H9 (cell line): ENCODE measurements at regions not wholly inside any gene's neighbourhood (a gene's known extent, or its start where the extent isn't known, plus 50 kb on each side); places are given as distances from the start of the nearest gene placed in this dataset.

Source experiments
- DNase-seq: peaks from one replicate; pipeline ENCODE4 v3.0.0-alpha.2; 2017
- H2AFZ ChIP-seq: one replicate; pipeline ENCODE4 v1.6.1; 2013; ENCODE audit warnings: mild to moderate bottlenecking, low read length, control low read depth, moderate library complexity
- H2AK5ac ChIP-seq: 2 replicates; pipeline ENCODE4 v1.6.1; 2013; ENCODE audit warnings: low read length, control low read depth, mixed read lengths; ENCODE audit not compliant: insufficient read length
- H2BK120ac ChIP-seq: one replicate; pipeline ENCODE4 v1.6.1; 2013; ENCODE audit warnings: low read depth, mild to moderate bottlenecking, low read length, control low read depth, inconsistent platforms; ENCODE audit not compliant: poor library complexity, severe bottlenecking
- H2BK12ac ChIP-seq: 2 replicates; pipeline ENCODE4 v1.6.1; 2013; ENCODE audit warnings: low read length, control low read depth, mixed read lengths, low read depth; ENCODE audit not compliant: insufficient read length
- H2BK15ac ChIP-seq: 2 replicates; pipeline ENCODE4 v1.6.1; 2013; ENCODE audit warnings: low read depth, low read length, control low read depth
- H2BK20ac ChIP-seq: one replicate; pipeline ENCODE4 v1.6.1; 2013; ENCODE audit warnings: low read depth, mild to moderate bottlenecking, low read length, control low read depth, inconsistent platforms; ENCODE audit not compliant: poor library complexity, severe bottlenecking
- H2BK5ac ChIP-seq: 2 replicates; pipeline ENCODE4 v1.6.1; 2013; ENCODE audit warnings: low read length, control low read depth, mixed read lengths; ENCODE audit not compliant: insufficient read length
- H3K14ac ChIP-seq: 2 replicates; pipeline ENCODE4 v1.6.1; 2013; ENCODE audit warnings: low read length, control low read depth; ENCODE audit not compliant: insufficient read depth
- H3K18ac ChIP-seq: 2 replicates; pipeline ENCODE4 v1.6.1; 2013; ENCODE audit warnings: low read depth, mild to moderate bottlenecking, mixed read lengths, low read length, control low read depth; ENCODE audit not compliant: insufficient read length
- H3K23ac ChIP-seq: 2 replicates; pipeline ENCODE4 v1.6.1; 2013; ENCODE audit warnings: low read length, control low read depth, mixed read lengths, low read depth; ENCODE audit not compliant: insufficient read length
- H3K23me2 ChIP-seq: 2 replicates; pipeline ENCODE4 v1.6.1; 2013; ENCODE audit warnings: low read depth, mild to moderate bottlenecking, mixed read lengths, low read length, control low read depth; ENCODE audit not compliant: insufficient read length, poor library complexity, severe bottlenecking
- H3K27ac ChIP-seq: 2 replicates; pipeline ENCODE4 v1.5.1; 2013; ENCODE audit warnings: low read length, control low read depth, mixed read lengths, low read depth; ENCODE audit not compliant: insufficient read length
- H3K27me3 ChIP-seq: 2 replicates; pipeline ENCODE4 v1.6.1; 2013; ENCODE audit warnings: low read length, control low read depth, inconsistent platforms; ENCODE audit not compliant: insufficient read depth
- H3K4ac ChIP-seq: 2 replicates; pipeline ENCODE4 v1.6.1; 2013; ENCODE audit warnings: low read depth, mild to moderate bottlenecking, control low read depth, inconsistent platforms, low read length, moderate library complexity
- H3K4me1 ChIP-seq: 2 replicates; pipeline ENCODE4 v1.6.1; 2013; ENCODE audit warnings: low read length, control low read depth, inconsistent platforms; ENCODE audit not compliant: insufficient read depth
- H3K4me2 ChIP-seq: 2 replicates; pipeline ENCODE4 v1.6.1; 2013; ENCODE audit warnings: low read length, control low read depth, mixed read lengths; ENCODE audit not compliant: insufficient read length, insufficient read depth
- H3K56ac ChIP-seq: 2 replicates; pipeline ENCODE4 v1.6.1; 2013; ENCODE audit warnings: low read depth, mild to moderate bottlenecking, mixed read lengths, low read length, control low read depth; ENCODE audit not compliant: insufficient read length
- H3K79me1 ChIP-seq: 2 replicates; pipeline ENCODE4 v1.6.1; 2013; ENCODE audit warnings: low read depth, mild to moderate bottlenecking, moderate library complexity, low read length, control low read depth, inconsistent platforms; ENCODE audit not compliant: insufficient read depth, poor library complexity, severe bottlenecking
- H3K79me2 ChIP-seq: 2 replicates; pipeline ENCODE4 v1.6.1; 2013; ENCODE audit warnings: low read length, control low read depth, inconsistent platforms; ENCODE audit not compliant: insufficient read depth
- H3K9ac ChIP-seq: 2 replicates; pipeline ENCODE4 v1.6.1; 2013; ENCODE audit warnings: low read length, control low read depth, mixed read lengths; ENCODE audit not compliant: insufficient read length; ENCODE audit errors: extremely low read depth
- H3K9me3 ChIP-seq: one replicate; pipeline ENCODE4 v1.6.1; 2013; ENCODE audit warnings: low read depth, low read length, inconsistent platforms; ENCODE audit not compliant: control insufficient read depth
- H3T11ph ChIP-seq: one replicate; pipeline ENCODE4 v1.6.1; 2013; ENCODE audit warnings: mild to moderate bottlenecking, low read length, control low read depth, inconsistent platforms
- H4K20me1 ChIP-seq: one replicate; pipeline ENCODE4 v1.6.1; 2013; ENCODE audit not compliant: control insufficient read depth, insufficient read length, insufficient read depth
- H4K5ac ChIP-seq: 2 replicates; pipeline ENCODE4 v1.6.1; 2013; ENCODE audit warnings: low read depth, mild to moderate bottlenecking, mixed read lengths, low read length, control low read depth; ENCODE audit not compliant: insufficient read length
- H4K8ac ChIP-seq: replicated peaks from 2 replicates; pipeline ENCODE4 v1.6.1; 2013; ENCODE audit warnings: low read length, control low read depth, mixed read lengths, low read depth; ENCODE audit not compliant: insufficient read length
- H4K91ac ChIP-seq: 2 replicates; pipeline ENCODE4 v1.6.1; 2013; ENCODE audit warnings: low read depth, mild to moderate bottlenecking, moderate library complexity, mixed read lengths, low read length, control low read depth; ENCODE audit not compliant: insufficient read length
- H3K27ac Mint-ChIP-seq, 3 experiments: 2 replicates in 2 of 3; 3 replicates in 1 of 3; pipeline ENCODE4 v1.8.0; 2020 to 2021; ENCODE audit warnings: mixed read lengths in 3 of 3, mild to moderate bottlenecking in 1 of 3, moderate library complexity in 1 of 3
- H3K27me3 Mint-ChIP-seq: 2 replicates; pipeline ENCODE4 v1.8.0; 2021; ENCODE audit warnings: low read depth, mild to moderate bottlenecking, moderate library complexity, mixed read lengths
- H3K36me3 Mint-ChIP-seq, 3 experiments: 2 replicates in 2 of 3; 3 replicates in 1 of 3; pipeline ENCODE4 v1.8.0; 2020 to 2021; ENCODE audit warnings: low read depth in 3 of 3, mixed read lengths in 3 of 3; ENCODE audit not compliant: insufficient read depth in 1 of 3
- H3K4me1 Mint-ChIP-seq, 2 experiments: 2 replicates each; pipeline ENCODE4 v1.8.0; 2020; ENCODE audit warnings: mixed read lengths in 2 of 2
- H3K4me3 Mint-ChIP-seq, 2 experiments: 2 replicates in 1 of 2; 3 replicates in 1 of 2; pipeline ENCODE4 v1.8.0; 2020 to 2021; ENCODE audit warnings: mild to moderate bottlenecking in 2 of 2, mixed read lengths in 2 of 2, moderate library complexity in 1 of 2
- H3K9me3 Mint-ChIP-seq, 2 experiments: 2 replicates in 1 of 2; 3 replicates in 1 of 2; pipeline ENCODE4 v1.8.0; 2020; ENCODE audit warnings: mild to moderate bottlenecking in 2 of 2, mixed read lengths in 2 of 2, moderate library complexity in 1 of 2
- WGBS: extraction: QIAGEN DNeasy Blood & Tissue Kit; methylation state at CpG from one replicate; pipeline ENCODE4 v1.1.7; 2013; ENCODE audit warnings: missing lambda C conversion rate, low lambda C conversion rate, mixed read lengths; ENCODE audit not compliant: insufficient read length; ENCODE audit errors: extremely low coverage; 5-methylcytosine and 5-hydroxymethylcytosine counted together
- TF ChIP-seq, protein P1 (sequence below): fragments of 200-600 bp; sonication (generic); conservative IDR thresholded peaks from 3 replicates; pipeline ENCODE4 v1.8.0; 2021; ENCODE audit warnings: antibody characterized with exemption, mild to moderate bottlenecking

DNA sequence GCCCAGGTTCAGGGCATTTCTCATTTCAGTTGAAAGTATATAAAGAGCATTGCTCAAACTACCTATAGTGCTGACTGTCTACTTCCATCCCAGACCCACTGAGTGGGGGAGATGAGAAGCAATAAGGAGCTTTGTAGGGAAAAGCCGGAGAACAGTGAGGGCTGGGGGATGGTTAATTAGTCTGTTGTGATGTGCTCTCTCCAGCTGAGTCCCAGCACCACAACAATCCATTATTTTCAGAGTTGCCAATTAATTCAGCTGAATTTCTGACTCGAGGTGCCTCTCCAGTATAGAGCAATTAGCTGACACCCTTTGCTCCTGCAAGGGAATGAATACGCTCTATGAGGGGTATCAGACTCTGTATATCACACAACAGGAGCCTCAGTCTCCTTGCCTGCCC is 1118.6 kb downstream of the SORCS3 start:
- H3K27me3 ChIP-seq, result no peaks in the 10 kb centered on the region; the same call in 1 of the 2 replicates
- peaks cover 7 to 12% of the 10 kb centered on the region in 2 experiments for H3K4me1 Mint-ChIP-seq
- H3K56ac ChIP-seq, result no peak overlapping the region
- H4K8ac ChIP-seq, result no peak overlapping the region
- no peaks in the 10 kb centered on the region for H3K23me2 ChIP-seq
- peak overlapping the region in 1 of 3 experiments; percentile 68; a peak in 1 of 7 replicates for H3K27ac Mint-ChIP-seq
- no peaks in the 10 kb centered on the region for H3K79me1 ChIP-seq
- no peaks in the 10 kb centered on the region for H4K20me1 ChIP-seq
- H3K18ac ChIP-seq, result no peak overlapping the region
- H2BK120ac ChIP-seq, result no peak overlapping the region
- no peaks in the 10 kb centered on the region for H3K36me3 Mint-ChIP-seq
- no peak overlapping the region for H2AK5ac ChIP-seq
- H3K79me2 ChIP-seq, result no peaks in the 10 kb centered on the region
- no peak overlapping the region for H2BK20ac ChIP-seq
- no peak overlapping the region for H3K4me3 Mint-ChIP-seq
- no peak overlapping the region for H3K4ac ChIP-seq
- peaks cover 3% of the 10 kb centered on the region; the same call in 1 of the 2 replicates for H3K27me3 Mint-ChIP-seq
- H3K9me3 ChIP-seq, result no peaks in the 10 kb centered on the region
- no CpG with 5 or more reads among the region's 3 CpGs for WGBS
- no peak for DNase-seq
- H3K27ac ChIP-seq, result no peak overlapping the region
- no peak overlapping the region for H4K5ac ChIP-seq
- no peak overlapping the region for H3K4me2 ChIP-seq
- no peak overlapping the region for H2BK5ac ChIP-seq
- no peak overlapping the region for H3K9ac ChIP-seq
- H4K91ac ChIP-seq, result no peak overlapping the region
- no peak overlapping the region for H2BK12ac ChIP-seq
- no peaks in the 10 kb centered on the region; a peak in 1 of 5 replicates for H3K9me3 Mint-ChIP-seq
- TF ChIP-seq, protein P1, sequence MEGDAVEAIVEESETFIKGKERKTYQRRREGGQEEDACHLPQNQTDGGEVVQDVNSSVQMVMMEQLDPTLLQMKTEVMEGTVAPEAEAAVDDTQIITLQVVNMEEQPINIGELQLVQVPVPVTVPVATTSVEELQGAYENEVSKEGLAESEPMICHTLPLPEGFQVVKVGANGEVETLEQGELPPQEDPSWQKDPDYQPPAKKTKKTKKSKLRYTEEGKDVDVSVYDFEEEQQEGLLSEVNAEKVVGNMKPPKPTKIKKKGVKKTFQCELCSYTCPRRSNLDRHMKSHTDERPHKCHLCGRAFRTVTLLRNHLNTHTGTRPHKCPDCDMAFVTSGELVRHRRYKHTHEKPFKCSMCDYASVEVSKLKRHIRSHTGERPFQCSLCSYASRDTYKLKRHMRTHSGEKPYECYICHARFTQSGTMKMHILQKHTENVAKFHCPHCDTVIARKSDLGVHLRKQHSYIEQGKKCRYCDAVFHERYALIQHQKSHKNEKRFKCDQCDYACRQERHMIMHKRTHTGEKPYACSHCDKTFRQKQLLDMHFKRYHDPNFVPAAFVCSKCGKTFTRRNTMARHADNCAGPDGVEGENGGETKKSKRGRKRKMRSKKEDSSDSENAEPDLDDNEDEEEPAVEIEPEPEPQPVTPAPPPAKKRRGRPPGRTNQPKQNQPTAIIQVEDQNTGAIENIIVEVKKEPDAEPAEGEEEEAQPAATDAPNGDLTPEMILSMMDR, result no peak
- no peak overlapping the region for H3K23ac ChIP-seq
- no peak overlapping the region for H3K14ac ChIP-seq
- H2AFZ ChIP-seq, result no peak overlapping the region
- no peak overlapping the region for H2BK15ac ChIP-seq
- H3T11ph ChIP-seq, result no peak overlapping the region
- no peaks in the 10 kb centered on the region for H3K4me1 ChIP-seq
